ENCODE measurements at regions not wholly inside any gene's neighbourhood (a gene's known extent, or its start where the extent isn't known, plus 50 kb on each side); places are given as distances from the start of the nearest gene placed in this dataset.

GRCh38 chrX:97806946-97807345 lies 923.2 kb downstream of the RPA4 start:
- TF ChIP-seq CTCF (IDR thresholded peaks at IDR 0.05; ENCODE audit: low read length) = no peak
- no peak for TF ChIP-seq EZH2 (IDR thresholded peaks at IDR 0.05; ENCODE audit: borderline replicate concordance, low read length)
